GM12875 (cell line): ENCODE measurements at regions not wholly inside any gene's neighbourhood (a gene's known extent, or its start where the extent isn't known, plus 50 kb on each side); places are given as distances from the start of the nearest gene placed in this dataset.

Source experiments
- H3K4me3 ChIP-seq: one replicate; pipeline ENCODE4 v1.5.1; 2011; ENCODE audit warnings: low read depth, low read length, control low read depth
- CTCF ChIP-seq: IDR thresholded peaks from 2 replicates; pipeline ENCODE4 v1.5.1; 2011; ENCODE audit warnings: low read depth, mild to moderate bottlenecking, control low read depth, inconsistent platforms, low read length, moderate library complexity, borderline replicate concordance; ENCODE audit not compliant: insufficient read depth

GRCh38 chr4:136505020-136505419, 1027.3 kb downstream of the PCDH18 start:
- no peak for TF ChIP-seq CTCF
- no peak overlapping the region for H3K4me3 ChIP-seq

- no peak overlapping the region for H3K4me3 ChIP-seq
- no peak for TF ChIP-seq CTCF
These were observed 1036.4 kb downstream of the PCDH18 start for GRCh38 chr4:136495851-136496250.

DNA sequence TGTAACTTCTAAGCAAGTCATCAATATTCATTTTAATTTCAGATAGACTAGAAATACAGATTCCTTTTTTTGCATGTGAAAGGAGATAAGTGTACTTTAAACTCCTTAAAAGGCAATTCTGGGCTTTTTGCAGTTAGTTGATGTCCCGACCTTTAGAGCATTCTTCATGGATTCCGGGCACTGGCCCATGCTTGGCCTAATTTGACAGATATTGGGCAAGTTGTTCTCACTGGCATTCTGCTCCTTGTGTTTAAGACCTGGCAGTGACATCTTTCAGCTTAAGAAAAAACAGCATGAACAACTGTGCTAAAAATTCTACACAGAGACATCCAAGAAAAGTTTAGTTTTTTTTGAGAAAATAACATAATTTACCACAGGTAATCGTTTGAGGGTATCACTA, 1037.2 kb downstream of the PCDH18 start:
- TF ChIP-seq CTCF = no peak
- H3K4me3 ChIP-seq = no peak overlapping the region

DNA sequence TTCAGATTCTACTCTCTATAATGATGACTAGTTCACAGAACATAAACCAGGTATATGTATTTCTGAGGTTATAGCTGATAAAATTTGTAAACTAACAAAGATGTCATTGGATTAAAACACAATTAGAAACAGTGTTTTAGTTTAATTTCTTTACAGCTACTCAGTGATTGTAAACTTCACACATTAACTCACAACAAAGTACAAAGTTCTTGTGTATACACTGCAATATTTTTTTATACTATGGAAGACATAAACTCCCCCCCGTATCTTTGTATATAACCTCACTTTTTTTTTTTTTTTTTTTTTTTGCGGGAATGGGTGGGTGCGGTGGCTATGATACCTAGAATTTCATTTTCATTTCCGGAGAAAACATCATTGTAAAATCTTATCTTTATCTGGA, 1043.2 kb downstream of the PCDH18 start:
- H3K4me3 ChIP-seq = no peak overlapping the region
- no peak for TF ChIP-seq CTCF

- TF ChIP-seq CTCF = no peak
- no peak overlapping the region for H3K4me3 ChIP-seq
These were observed 1047.3 kb downstream of the PCDH18 start for GRCh38 chr4:136484996-136485395.

GRCh38 chr4:136476753-136477152, 1055.5 kb downstream of the PCDH18 start:
- H3K4me3 ChIP-seq = no peak overlapping the region
- no peak for TF ChIP-seq CTCF

- TF ChIP-seq CTCF = no peak
- no peak overlapping the region for H3K4me3 ChIP-seq
These were observed 1061.2 kb downstream of the PCDH18 start for GRCh38 chr4:136471051-136471450.
